D721Med (cell line): ENCODE measurements at regions not wholly inside any gene's neighbourhood (a gene's known extent, or its start where the extent isn't known, plus 50 kb on each side); places are given as distances from the start of the nearest gene placed in this dataset.
"Not testable (repeated sequence)": the region's sequence is repeated elsewhere in the genome, so short reads cannot be mapped to it uniquely, and the experiment has no call there.

ENCODE experiments used
- DNase-seq: peaks from one replicate; pipeline ENCODE4 v3.0.0; 2011; ENCODE audit warnings: low spot score; ENCODE audit not compliant: insufficient read length
- FAIRE-seq: peaks from 2 replicates; lab custom pipeline; 2011; peaks lifted over from hg19 to GRCh38; lab: Jason Lieb, UNC
- CTCF ChIP-seq: IDR thresholded peaks from 2 replicates; pipeline ENCODE4 v1.5.1; 2012; ENCODE audit warnings: mild to moderate bottlenecking, control low read depth; ENCODE audit not compliant: insufficient read depth; ENCODE audit errors: missing control alignments

- TF ChIP-seq CTCF = no peak
- DNase-seq (no peak), FAIRE-seq (no peak)
Measured at GRCh38 chr11:33959855-33960400, 68.1 kb upstream of the LMO2 start.

GRCh38 chr11:33957304-33957917, 65.5 kb upstream of the LMO2 start:
- no peak for TF ChIP-seq CTCF
- FAIRE-seq (no peak), DNase-seq (no peak)

- no peak for FAIRE-seq
- DNase-seq = no peak
- no peak for TF ChIP-seq CTCF
Measured at GRCh38 chr11:33956611-33957010, 64.7 kb upstream of the LMO2 start.

- TF ChIP-seq CTCF = no peak
- DNase-seq (no peak), FAIRE-seq (no peak)
Measured at GRCh38 chr11:33953289-33953688, 61.4 kb upstream of the LMO2 start.

GRCh38 chr11:33952805-33953204, 60.9 kb upstream of the LMO2 start:
- no peak for FAIRE-seq
- no peak for DNase-seq

GRCh38 chr11:33949252-33949913, 57.5 kb upstream of the LMO2 start:
- DNase-seq (no peak), FAIRE-seq (no peak)
- TF ChIP-seq CTCF = no peak

More at GRCh38 chr11:33952805-33953204, 60.9 kb upstream of the LMO2 start:
- TF ChIP-seq CTCF = no peak

- FAIRE-seq (no peak), DNase-seq (no peak)
- no peak for TF ChIP-seq CTCF
Measured at GRCh38 chr11:33948494-33948893, 56.6 kb upstream of the LMO2 start.

- DNase-seq = not testable (repeated sequence)
Measured at GRCh38 chr11:33947918-33948317, 56.0 kb upstream of the LMO2 start.

More at GRCh38 chr11:33947918-33948317, 56.0 kb upstream of the LMO2 start:
- not testable (repeated sequence) for FAIRE-seq
